ENCODE measurements at regions not wholly inside any gene's neighbourhood (a gene's known extent, or its start where the extent isn't known, plus 50 kb on each side); places are given as distances from the start of the nearest gene placed in this dataset.

DNA sequence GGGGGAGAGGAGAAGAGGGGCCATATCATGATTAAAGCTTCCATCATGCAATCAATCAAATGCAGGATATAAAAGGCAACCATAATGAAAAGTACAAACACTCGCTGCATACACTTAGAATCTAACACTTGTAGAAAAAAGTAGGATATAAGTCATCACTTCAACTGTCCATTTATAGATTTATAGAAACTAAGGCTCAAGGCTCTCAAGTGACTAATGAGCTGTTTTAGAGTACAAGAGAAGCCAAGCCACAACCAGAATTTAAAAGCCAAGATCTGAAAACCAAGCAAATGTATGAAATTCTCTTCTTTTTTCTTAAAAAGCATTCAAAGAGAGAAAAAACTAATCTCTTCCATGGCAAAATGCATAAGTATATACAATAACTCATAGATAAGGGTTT, 160.2 kb upstream of the BLID start:
- H3K36me3 ChIP-seq (ENCODE audit: control insufficient read depth in 4 of 4, insufficient read depth in 3 of 4, low read depth in 1 of 4, low read length in 3 of 4), result peaks cover 0 to 7% (median 0%) of the 10 kb centered on the region in 4 donors
- no peaks in the 10 kb centered on the region for H3K9me3 ChIP-seq (ENCODE audit: control insufficient read depth in 4 of 4, low read length in 3 of 4)
- no peak overlapping the region for H3K4me3 ChIP-seq (ENCODE audit: low read depth in 1 of 3, low read length in 3 of 3)
- WGBS, result 92% methylated on average over 1 of the region's 1 CpG
- H3K27ac ChIP-seq (ENCODE audit: low read depth in 1 of 2, low read length in 2 of 2), result no peak overlapping the region
- TF ChIP-seq SP1 (IDR thresholded peaks at IDR 0.05) (no peak), HNF4A (conservative IDR thresholded peaks at IDR 0.05) (no peak), EGR1 (IDR thresholded peaks at IDR 0.05; ENCODE audit: low read depth in 2 of 2) (no peak), TAF1 (conservative IDR thresholded peaks at IDR 0.05) (no peak), GABPA (IDR thresholded peaks at IDR 0.05 in 1 of 2, conservative IDR thresholded peaks at IDR 0.05 in 1 of 2) (no peak), JUND (IDR thresholded peaks at IDR 0.05) (no peak), RXRA (IDR thresholded peaks at IDR 0.05) (no peak), FOXA1 (IDR thresholded peaks at IDR 0.05) (no peak), NR2F2 (IDR thresholded peaks at IDR 0.05) (no peak), YY1 (IDR thresholded peaks at IDR 0.05) (no peak), RAD21 (IDR thresholded peaks at IDR 0.05) (no peak)
- TF ChIP-seq, protein P1, sequence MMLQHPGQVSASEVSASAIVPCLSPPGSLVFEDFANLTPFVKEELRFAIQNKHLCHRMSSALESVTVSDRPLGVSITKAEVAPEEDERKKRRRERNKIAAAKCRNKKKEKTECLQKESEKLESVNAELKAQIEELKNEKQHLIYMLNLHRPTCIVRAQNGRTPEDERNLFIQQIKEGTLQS (IDR thresholded peaks at IDR 0.05), result no peak
- TF ChIP-seq, protein P2, sequence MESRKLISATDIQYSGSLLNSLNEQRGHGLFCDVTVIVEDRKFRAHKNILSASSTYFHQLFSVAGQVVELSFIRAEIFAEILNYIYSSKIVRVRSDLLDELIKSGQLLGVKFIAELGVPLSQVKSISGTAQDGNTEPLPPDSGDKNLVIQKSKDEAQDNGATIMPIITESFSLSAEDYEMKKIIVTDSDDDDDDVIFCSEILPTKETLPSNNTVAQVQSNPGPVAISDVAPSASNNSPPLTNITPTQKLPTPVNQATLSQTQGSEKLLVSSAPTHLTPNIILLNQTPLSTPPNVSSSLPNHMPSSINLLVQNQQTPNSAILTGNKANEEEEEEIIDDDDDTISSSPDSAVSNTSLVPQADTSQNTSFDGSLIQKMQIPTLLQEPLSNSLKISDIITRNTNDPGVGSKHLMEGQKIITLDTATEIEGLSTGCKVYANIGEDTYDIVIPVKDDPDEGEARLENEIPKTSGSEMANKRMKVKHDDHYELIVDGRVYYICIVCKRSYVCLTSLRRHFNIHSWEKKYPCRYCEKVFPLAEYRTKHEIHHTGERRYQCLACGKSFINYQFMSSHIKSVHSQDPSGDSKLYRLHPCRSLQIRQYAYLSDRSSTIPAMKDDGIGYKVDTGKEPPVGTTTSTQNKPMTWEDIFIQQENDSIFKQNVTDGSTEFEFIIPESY (IDR thresholded peaks at IDR 0.05), result no peak
- TF ChIP-seq, protein P3, sequence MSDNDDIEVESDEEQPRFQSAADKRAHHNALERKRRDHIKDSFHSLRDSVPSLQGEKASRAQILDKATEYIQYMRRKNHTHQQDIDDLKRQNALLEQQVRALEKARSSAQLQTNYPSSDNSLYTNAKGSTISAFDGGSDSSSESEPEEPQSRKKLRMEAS (IDR thresholded peaks at IDR 0.05), result no peak
- no peaks in the 10 kb centered on the region for H3K4me1 ChIP-seq (ENCODE audit: control insufficient read depth in 4 of 4, insufficient read depth in 4 of 4, low read length in 3 of 4)
- DNase-seq (ENCODE audit: low spot score), result no peak
- H3K9ac ChIP-seq (ENCODE audit: low read depth in 1 of 2, low read length in 2 of 2), result no peak overlapping the region
- no peaks in the 10 kb centered on the region for H3K27me3 ChIP-seq (ENCODE audit: control insufficient read depth in 4 of 4, insufficient read depth in 4 of 4, low read length in 3 of 4)

DNA sequence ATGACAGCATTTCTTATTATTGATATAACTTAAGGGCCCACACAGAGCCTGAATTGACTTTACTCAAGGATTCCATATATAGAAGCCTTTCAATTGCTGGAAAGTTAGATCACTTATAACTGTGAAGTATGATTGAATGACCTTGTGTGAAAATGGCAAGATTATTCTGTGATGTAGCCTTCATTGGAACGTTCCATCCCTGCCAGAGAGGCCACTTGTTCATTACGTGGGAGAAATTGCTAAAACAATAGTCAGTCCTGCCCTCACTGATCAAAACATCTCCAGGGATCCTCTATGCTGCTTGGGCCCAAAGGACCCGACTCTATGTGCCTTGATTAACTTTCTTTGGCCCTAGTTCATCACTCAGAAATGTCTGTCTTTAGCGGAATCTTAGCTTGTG, 159.5 kb upstream of the BLID start:
- Histone ChIP-seq H3K27ac (ENCODE audit: low read depth in 1 of 2, low read length in 2 of 2) (no peak overlapping the region), H3K9me3 (ENCODE audit: control insufficient read depth in 4 of 4, low read length in 3 of 4) (no peaks in the 10 kb centered on the region), H3K27me3 (ENCODE audit: control insufficient read depth in 4 of 4, insufficient read depth in 4 of 4, low read length in 3 of 4) (no peaks in the 10 kb centered on the region), H3K9ac (ENCODE audit: low read depth in 1 of 2, low read length in 2 of 2) (no peak overlapping the region), H3K4me1 (ENCODE audit: control insufficient read depth in 4 of 4, insufficient read depth in 4 of 4, low read length in 3 of 4) (no peaks in the 10 kb centered on the region), H3K4me3 (ENCODE audit: low read depth in 1 of 3, low read length in 3 of 3) (no peak overlapping the region), H3K36me3 (ENCODE audit: control insufficient read depth in 4 of 4, insufficient read depth in 3 of 4, low read depth in 1 of 4, low read length in 3 of 4) (peaks cover 0 to 11% (median 0%) of the 10 kb centered on the region in 4 donors)
- no peak for TF ChIP-seq FOXA2 (IDR thresholded peaks at IDR 0.05)
- TF ChIP-seq, protein P4, sequence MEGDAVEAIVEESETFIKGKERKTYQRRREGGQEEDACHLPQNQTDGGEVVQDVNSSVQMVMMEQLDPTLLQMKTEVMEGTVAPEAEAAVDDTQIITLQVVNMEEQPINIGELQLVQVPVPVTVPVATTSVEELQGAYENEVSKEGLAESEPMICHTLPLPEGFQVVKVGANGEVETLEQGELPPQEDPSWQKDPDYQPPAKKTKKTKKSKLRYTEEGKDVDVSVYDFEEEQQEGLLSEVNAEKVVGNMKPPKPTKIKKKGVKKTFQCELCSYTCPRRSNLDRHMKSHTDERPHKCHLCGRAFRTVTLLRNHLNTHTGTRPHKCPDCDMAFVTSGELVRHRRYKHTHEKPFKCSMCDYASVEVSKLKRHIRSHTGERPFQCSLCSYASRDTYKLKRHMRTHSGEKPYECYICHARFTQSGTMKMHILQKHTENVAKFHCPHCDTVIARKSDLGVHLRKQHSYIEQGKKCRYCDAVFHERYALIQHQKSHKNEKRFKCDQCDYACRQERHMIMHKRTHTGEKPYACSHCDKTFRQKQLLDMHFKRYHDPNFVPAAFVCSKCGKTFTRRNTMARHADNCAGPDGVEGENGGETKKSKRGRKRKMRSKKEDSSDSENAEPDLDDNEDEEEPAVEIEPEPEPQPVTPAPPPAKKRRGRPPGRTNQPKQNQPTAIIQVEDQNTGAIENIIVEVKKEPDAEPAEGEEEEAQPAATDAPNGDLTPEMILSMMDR (IDR thresholded peaks at IDR 0.05; ENCODE audit: low read depth, low read length, missing input control), result no peak
- no peak for TF ChIP-seq SP1 (IDR thresholded peaks at IDR 0.05)
- TF ChIP-seq YY1 (IDR thresholded peaks at IDR 0.05), result no peak
- TF ChIP-seq, protein P1 (IDR thresholded peaks at IDR 0.05), result no peak
- no peak for TF ChIP-seq JUND (IDR thresholded peaks at IDR 0.05)
- TF ChIP-seq TAF1 (conservative IDR thresholded peaks at IDR 0.05), result no peak
- TF ChIP-seq NR2F2 (IDR thresholded peaks at IDR 0.05), result no peak
- TF ChIP-seq, protein P2 (IDR thresholded peaks at IDR 0.05), result no peak
- TF ChIP-seq RXRA (IDR thresholded peaks at IDR 0.05), result no peak
- TF ChIP-seq EGR1 (IDR thresholded peaks at IDR 0.05; ENCODE audit: low read depth in 2 of 2), result no peak
- no peak for TF ChIP-seq HNF4A (conservative IDR thresholded peaks at IDR 0.05)
- 90% methylated on average over 4 of the region's 4 CpGs for WGBS
- no peak for DNase-seq (ENCODE audit: low spot score)
